ENCODE measurements at regions not wholly inside any gene's neighbourhood (a gene's known extent, or its start where the extent isn't known, plus 50 kb on each side); places are given as distances from the start of the nearest gene placed in this dataset.

- no peak for DNase-seq (ENCODE audit: low read depth in 1 of 2, low spot score in 1 of 2)
- H3K27ac ChIP-seq (replicated peaks) = no peak overlapping the region
- no peaks in the 10 kb centered on the region for H3K27me3 ChIP-seq (ENCODE audit: insufficient read depth, poor library complexity, severe bottlenecking)
These were observed 205.3 kb upstream of the GEMIN8 start for GRCh38 chrX:14235004-14235403.

GRCh38 chrX:14232688-14233087 lies 203.0 kb upstream of the GEMIN8 start:
- no peak overlapping the region for H3K27ac ChIP-seq (replicated peaks)
- no peak for DNase-seq (ENCODE audit: low read depth in 1 of 2, low spot score in 1 of 2)
- no peak overlapping the region for H3K4me3 ChIP-seq (replicated peaks; ENCODE audit: insufficient read depth, low read length)
- no peak for TF ChIP-seq SPI1 (IDR thresholded peaks at IDR 0.05; ENCODE audit: borderline replicate concordance, low read depth)
- TF ChIP-seq GABPA (IDR thresholded peaks at IDR 0.05; ENCODE audit: low read depth) = no peak
- TF ChIP-seq CTCF (IDR thresholded peaks at IDR 0.05; ENCODE audit: insufficient read depth, low read length) = no peak
- no peak for TF ChIP-seq POLR2AphosphoS5 (IDR thresholded peaks at IDR 0.05; ENCODE audit: low read depth)
- TF ChIP-seq REST (IDR thresholded peaks at IDR 0.05; ENCODE audit: insufficient replicate concordance, low read depth) = no peak
- no peaks in the 10 kb centered on the region for H3K27me3 ChIP-seq (ENCODE audit: insufficient read depth, poor library complexity, severe bottlenecking)

More at GRCh38 chrX:14235004-14235403, 205.3 kb upstream of the GEMIN8 start:
- no peak for TF ChIP-seq GABPA (IDR thresholded peaks at IDR 0.05; ENCODE audit: low read depth)
- peak; percentile 82 for TF ChIP-seq REST (IDR thresholded peaks at IDR 0.05; ENCODE audit: insufficient replicate concordance, low read depth)
- no peak overlapping the region for H3K4me3 ChIP-seq (replicated peaks; ENCODE audit: insufficient read depth, low read length)

GRCh38 chrX:14228611-14229010 lies 198.9 kb upstream of the GEMIN8 start:
- Histone ChIP-seq H3K27me3 (ENCODE audit: insufficient read depth, poor library complexity, severe bottlenecking) (no peaks in the 10 kb centered on the region), H3K27ac (replicated peaks) (no peak overlapping the region), H3K4me3 (replicated peaks; ENCODE audit: insufficient read depth, low read length) (no peak overlapping the region)
- DNase-seq (ENCODE audit: low read depth in 1 of 2, low spot score in 1 of 2) = no peak
- no peak for TF ChIP-seq SPI1 (IDR thresholded peaks at IDR 0.05; ENCODE audit: borderline replicate concordance, low read depth)
- no peak for TF ChIP-seq GABPA (IDR thresholded peaks at IDR 0.05; ENCODE audit: low read depth)
- TF ChIP-seq POLR2AphosphoS5 (IDR thresholded peaks at IDR 0.05; ENCODE audit: low read depth) = no peak
- no peak for TF ChIP-seq CTCF (IDR thresholded peaks at IDR 0.05; ENCODE audit: insufficient read depth, low read length)
- no peak for TF ChIP-seq REST (IDR thresholded peaks at IDR 0.05; ENCODE audit: insufficient replicate concordance, low read depth)
